B cell (primary cell): ENCODE measurements at regions not wholly inside any gene's neighbourhood (a gene's known extent, or its start where the extent isn't known, plus 50 kb on each side); places are given as distances from the start of the nearest gene placed in this dataset.

Experiments
- CTCF ChIP-seq: fragments of 200-600 bp; IDR thresholded peaks from one replicate; pipeline ENCODE4 v1.8.0; 2022; ENCODE audit warnings: antibody characterized with exemption, mild to moderate bottlenecking
- EZH2 ChIP-seq: IDR thresholded peaks from 2 replicates; pipeline ENCODE4 v1.6.1; 2012; ENCODE audit warnings: borderline replicate concordance, low read depth, mild to moderate bottlenecking, moderate library complexity, low read length; ENCODE audit not compliant: insufficient read depth, poor library complexity, severe bottlenecking

- TF ChIP-seq EZH2 (no peak), CTCF (no peak)
Measured at GRCh38 chr21:35275776-35276175, 226.7 kb upstream of the RUNX1 start.
